Caco-2 (cell line): ENCODE measurements at regions not wholly inside any gene's neighbourhood (a gene's known extent, or its start where the extent isn't known, plus 50 kb on each side); places are given as distances from the start of the nearest gene placed in this dataset.
A peak's percentile ranks its signal among the peaks of the same experiment; 100 is the strongest.

Experiments
- BruUV-seq: library from RNA; stranded (reverse); fragments of 400-500 nt; replicated peaks from 2 replicates; lab custom pipeline; 2021; lab: Mats Ljungman, UMichigan
- CTCF ChIA-PET: fragments of 300-600 bp; sonication (Branson Sonifier 250); formaldehyde crosslinking; loops from one replicate; lab custom pipeline; 2022; ENCODE audit warnings: antibody characterized with exemption; lab: Charles Lee
- POLR2A ChIA-PET: fragments of 300-600 bp; sonication (Branson Sonifier 250); formaldehyde crosslinking; loops from one replicate; lab custom pipeline; 2022; ENCODE audit warnings: antibody characterized with exemption; lab: Charles Lee
- DNase-seq, 2 experiments: peaks; one replicate each; pipeline versions ENCODE4 v3.0.0 to v3.0.0-alpha.2; 2020 to 2022
- H3K27me3 ChIP-seq: replicated peaks from 2 replicates; pipeline ENCODE4 v1.6.0; 2011; ENCODE audit warnings: low read length; ENCODE audit not compliant: control insufficient read depth, insufficient read depth
- H3K36me3 ChIP-seq: 2 replicates; pipeline ENCODE4 v1.5.1; 2011; ENCODE audit warnings: low read length; ENCODE audit not compliant: control insufficient read depth, insufficient read depth
- H3K4me1 ChIP-seq: fragments of 250-450 bp; sonication (Bioruptor Pico); 2 replicates; pipeline ENCODE4 v1.5.1; 2020; ENCODE audit warnings: mild to moderate bottlenecking
- H3K4me3 ChIP-seq: 2 replicates; pipeline ENCODE4 v1.5.1; 2011; ENCODE audit warnings: low read depth, mild to moderate bottlenecking, control low read depth, low read length
- H3K9me3 ChIP-seq: fragments of 250-450 bp; sonication (Bioruptor Pico); 2 replicates; pipeline ENCODE4 v1.5.1; 2020; ENCODE audit warnings: mild to moderate bottlenecking, moderate library complexity
- H3K27ac Mint-ChIP-seq: one replicate; pipeline ENCODE4 v1.8.0; 2022; ENCODE audit warnings: mixed read lengths; ENCODE audit not compliant: unreplicated experiment
- H3K27me3 Mint-ChIP-seq: one replicate; pipeline ENCODE4 v1.8.0; 2022; ENCODE audit warnings: mixed read lengths; ENCODE audit not compliant: insufficient read depth, unreplicated experiment
- H3K36me3 Mint-ChIP-seq: one replicate; pipeline ENCODE4 v1.8.0; 2022; ENCODE audit warnings: mild to moderate bottlenecking, mixed read lengths; ENCODE audit not compliant: insufficient read depth, unreplicated experiment
- H3K4me1 Mint-ChIP-seq: one replicate; pipeline ENCODE4 v1.8.0; 2022; ENCODE audit warnings: low read depth, mixed read lengths; ENCODE audit not compliant: unreplicated experiment
- H3K4me3 Mint-ChIP-seq: one replicate; pipeline ENCODE4 v1.8.0; 2022; ENCODE audit warnings: mild to moderate bottlenecking, moderate library complexity, mixed read lengths; ENCODE audit not compliant: unreplicated experiment
- H3K9me3 Mint-ChIP-seq: one replicate; pipeline ENCODE4 v1.8.0; 2022; ENCODE audit warnings: mixed read lengths; ENCODE audit not compliant: unreplicated experiment
- CTCF ChIP-seq, 2 experiments: fragments of 200-600 bp in 1 of 2; IDR thresholded peaks; 1 replicate in 1 of 2; 2 replicates in 1 of 2; pipeline versions ENCODE4 v1.5.1 to v1.8.0; 2011 to 2022; ENCODE audit warnings: antibody characterized with exemption in 1 of 2, control low read depth in 1 of 2, inconsistent platforms in 1 of 2, low read depth in 1 of 2, low read length in 1 of 2, mild to moderate bottlenecking in 1 of 2, moderate library complexity in 1 of 2; ENCODE audit not compliant: insufficient read depth in 1 of 2, severe bottlenecking in 1 of 2, unreplicated experiment in 1 of 2
- intact Hi-C: fragments of 100-400 bp; cut with micrococcal nuclease; formaldehyde crosslinking; loops from one replicate; pipeline ENCODE4 v1.10.0; 2022; ENCODE audit not compliant: unreplicated experiment

- peaks cover 36% of the 10 kb centered on the region for H3K4me1 ChIP-seq
- POLR2A ChIA-PET: no interaction called here
- no peaks in the 10 kb centered on the region for H3K9me3 ChIP-seq
- H3K27ac Mint-ChIP-seq: no peak overlapping the region
- H3K4me3 ChIP-seq: no peak overlapping the region
- intact Hi-C loops: no loop called here
- no peaks in the 10 kb centered on the region for H3K27me3 Mint-ChIP-seq
- no peak overlapping the region for H3K4me3 Mint-ChIP-seq
- no peak for DNase-seq
- BruUV-seq: no TSS peak
- TF ChIP-seq CTCF (IDR thresholded peaks at IDR 0.05; ENCODE audit: insufficient read depth in 1 of 2, low read depth in 1 of 2, low read length in 1 of 2, severe bottlenecking in 1 of 2, unreplicated experiment in 1 of 2): no peak
- CTCF ChIA-PET: no interaction called here
- H3K36me3 Mint-ChIP-seq: peaks cover 15% of the 10 kb centered on the region
- no peaks in the 10 kb centered on the region for H3K9me3 Mint-ChIP-seq
- H3K36me3 ChIP-seq: no peaks in the 10 kb centered on the region
- no peaks in the 10 kb centered on the region for H3K27me3 ChIP-seq
- H3K4me1 Mint-ChIP-seq: peaks cover 28% of the 10 kb centered on the region
These were observed 79.3 kb downstream of the SIK1 start for GRCh38 chr21:43347461-43348169.

GRCh38 chr21:43346551-43346950 lies 80.4 kb downstream of the SIK1 start:
- Histone ChIP-seq H3K36me3 (no peaks in the 10 kb centered on the region), H3K4me3 (no peak overlapping the region), H3K9me3 (no peaks in the 10 kb centered on the region), H3K4me1 (peaks cover 47% of the 10 kb centered on the region), H3K27me3 (no peaks in the 10 kb centered on the region)
- intact Hi-C loops: no loop called here
- no peak overlapping the region for H3K4me3 Mint-ChIP-seq
- H3K36me3 Mint-ChIP-seq: peaks cover 21% of the 10 kb centered on the region
- peak overlapping the region; percentile 84 for H3K27ac Mint-ChIP-seq
- no peaks in the 10 kb centered on the region for H3K9me3 Mint-ChIP-seq
- H3K27me3 Mint-ChIP-seq: no peaks in the 10 kb centered on the region
- peaks cover 29% of the 10 kb centered on the region for H3K4me1 Mint-ChIP-seq
- POLR2A ChIA-PET: no interaction called here
- DNase-seq: no peak
- no TSS peak for BruUV-seq
- CTCF ChIA-PET: no interaction called here
- TF ChIP-seq CTCF (IDR thresholded peaks at IDR 0.05; ENCODE audit: insufficient read depth in 1 of 2, low read depth in 1 of 2, low read length in 1 of 2, severe bottlenecking in 1 of 2, unreplicated experiment in 1 of 2): no peak

GRCh38 chr21:43345746-43346409 lies 81.1 kb downstream of the SIK1 start:
- Histone ChIP-seq H3K4me3 (no peak overlapping the region), H3K4me1 (peaks cover 54% of the 10 kb centered on the region), H3K9me3 (no peaks in the 10 kb centered on the region), H3K27me3 (no peaks in the 10 kb centered on the region), H3K36me3 (no peaks in the 10 kb centered on the region)
- POLR2A ChIA-PET: no interaction called here
- no peak for TF ChIP-seq CTCF (IDR thresholded peaks at IDR 0.05; ENCODE audit: insufficient read depth in 1 of 2, low read depth in 1 of 2, low read length in 1 of 2, severe bottlenecking in 1 of 2, unreplicated experiment in 1 of 2)
- no peak for DNase-seq
- CTCF ChIA-PET: no interaction called here
- Mint-ChIP-seq H3K36me3 (peaks cover 21% of the 10 kb centered on the region), H3K4me1 (peaks cover 29% of the 10 kb centered on the region), H3K27me3 (no peaks in the 10 kb centered on the region), H3K9me3 (no peaks in the 10 kb centered on the region), H3K4me3 (no peak overlapping the region), H3K27ac (peak overlapping the region; percentile 84)
- no TSS peak for BruUV-seq
- intact Hi-C loops: no loop called here
